Ovary (tissue), 7 donors: ENCODE measurements at regions not wholly inside any gene's neighbourhood (a gene's known extent, or its start where the extent isn't known, plus 50 kb on each side); places are given as distances from the start of the nearest gene placed in this dataset.

ENCODE experiments used
- DNase-seq, 5 donors: peaks; one replicate each; pipeline ENCODE4 v3.0.0-alpha.2; 2019 to 2020
- H3K27ac ChIP-seq, 2 donors: fragments of 200-600 bp; one replicate each; pipeline versions ENCODE4 v1.5.1 to v1.8.0; 2019 to 2022
- H3K27me3 ChIP-seq: fragments of 200-600 bp; one replicate; pipeline ENCODE4 v1.8.0; 2022
- H3K36me3 ChIP-seq: fragments of 200-600 bp; sonication (generic); one replicate; pipeline ENCODE4 v1.5.1; 2019
- H3K4me1 ChIP-seq: one replicate; pipeline ENCODE4 v1.8.1; 2013; ENCODE audit warnings: mild to moderate bottlenecking, moderate library complexity; ENCODE audit not compliant: insufficient read depth
- H3K4me3 ChIP-seq: fragments of 200-600 bp; sonication (generic); one replicate; pipeline ENCODE4 v1.5.1; 2017
- H3K9me3 ChIP-seq, 2 donors: fragments of 200-600 bp in 1 of 2; sonication (generic) in 1 of 2; one replicate each; pipeline versions ENCODE4 v1.5.1 to v1.8.1; 2013 to 2019; ENCODE audit warnings: mild to moderate bottlenecking in 1 of 2, moderate library complexity in 1 of 2
- CTCF ChIP-seq, 3 donors: fragments of 450-650 bp in 2 of 3; fragments of 200-600 bp in 1 of 3; IDR thresholded peaks; one replicate each; pipeline versions ENCODE4 v1.5.1 to v1.8.0; 2016 to 2022; ENCODE audit warnings: antibody characterized with exemption in 3 of 3, mild to moderate bottlenecking in 1 of 3
- EP300 ChIP-seq: sonication (generic); formaldehyde crosslinking; IDR thresholded peaks from one replicate; pipeline ENCODE4 v1.6.1; 2017; ENCODE audit warnings: antibody characterized with exemption
- POLR2A ChIP-seq: fragments of 450-650 bp; IDR thresholded peaks from one replicate; pipeline ENCODE4 v1.6.1; 2017; ENCODE audit warnings: antibody characterized with exemption, mild to moderate bottlenecking, moderate library complexity
- WGBS, 3 donors: extraction: QIAGEN DNeasy Blood & Tissue Kit in 1 of 3; methylation state at CpG; one replicate each; pipeline versions ENCODE4 v1.1.5 to v1.1.7; 2013 to 2017; 5-methylcytosine and 5-hydroxymethylcytosine counted together
- intact Hi-C, 4 donors: fragments of 100-400 bp; cut with DNase I; formaldehyde crosslinking; loops; one replicate each; pipeline versions ENCODE4 v1.11.0 to v1.15.1; 2022 to 2023
- donor health status: DM: no; HTN: no; CAD: no; lungs with moderate emphysema.
- donor health status: DM: no; HTN: no; CAD: no.
- donor health status: Bipolar disorder and iron deficiency.
- donor health status: DM: no; HTN: no; CAD: no.
- donor health status: DM: yes; HTN: yes; CAD: no.

GRCh38 chr12:31906557-31907301, 52.5 kb upstream of the RESF1 start:
- 90 to 95% (median 92%) methylated on average over 4 of the region's 4 CpGs for WGBS, 3 donors
- H3K27ac ChIP-seq: no peak overlapping the region
- H3K4me1 ChIP-seq: no peaks in the 10 kb centered on the region
- H3K4me3 ChIP-seq: no peak overlapping the region
- DNase-seq: no peak
- intact Hi-C loops: no loop called here
- H3K9me3 ChIP-seq: peaks cover 0 to 2% of the 10 kb centered on the region in 2 donors
- TF ChIP-seq EP300: no peak
- no peak for TF ChIP-seq CTCF (IDR thresholded peaks at IDR 0.05)
- TF ChIP-seq POLR2A: no peak
- H3K27me3 ChIP-seq: no peaks in the 10 kb centered on the region
- no peaks in the 10 kb centered on the region for H3K36me3 ChIP-seq

- no peaks in the 10 kb centered on the region for H3K4me1 ChIP-seq
- no peaks in the 10 kb centered on the region for H3K27me3 ChIP-seq
- 57 to 90% (median 77%) methylated on average over 3 of the region's 3 CpGs for WGBS, 3 donors
- no peak overlapping the region for H3K27ac ChIP-seq
- intact Hi-C loops: no loop called here
- no peak overlapping the region for H3K4me3 ChIP-seq
- H3K36me3 ChIP-seq: no peaks in the 10 kb centered on the region
- DNase-seq: no peak
- no peaks in the 10 kb centered on the region for H3K9me3 ChIP-seq
- TF ChIP-seq CTCF (IDR thresholded peaks at IDR 0.05): no peak
- no peak for TF ChIP-seq POLR2A
- no peak for TF ChIP-seq EP300
Observed at GRCh38 chr12:31903025-31903424, 56.2 kb upstream of the RESF1 start.

DNA sequence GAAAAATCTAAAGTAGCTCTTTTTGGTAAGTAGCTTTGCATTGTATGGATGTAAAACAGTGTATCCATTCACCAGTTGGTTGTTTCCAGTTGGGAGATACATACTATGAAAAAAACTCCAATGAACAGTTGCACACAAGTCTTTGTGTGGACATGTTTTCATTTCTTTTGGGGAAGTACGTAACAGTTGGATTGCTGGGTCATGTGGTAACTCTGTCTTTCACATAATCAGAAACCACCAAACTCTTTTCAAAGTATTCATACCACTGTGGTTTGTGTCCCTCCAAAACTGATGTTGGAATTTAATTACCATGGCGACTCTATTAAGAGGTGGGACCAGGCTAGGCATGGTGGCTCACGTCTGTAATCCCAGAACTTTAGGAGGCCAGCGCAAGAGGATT, 58.9 kb upstream of the RESF1 start:
- TF ChIP-seq CTCF (IDR thresholded peaks at IDR 0.05): no peak
- TF ChIP-seq POLR2A: no peak
- TF ChIP-seq EP300: no peak
- intact Hi-C loops: no loop called here
- Histone ChIP-seq H3K9me3 (no peaks in the 10 kb centered on the region), H3K4me3 (no peak overlapping the region), H3K4me1 (peaks cover 8% of the 10 kb centered on the region), H3K27me3 (no peaks in the 10 kb centered on the region), H3K27ac (no peak overlapping the region), H3K36me3 (no peaks in the 10 kb centered on the region)
- 95 to 98% (median 95%) methylated on average over 4 of the region's 4 CpGs for WGBS, 3 donors
- no peak for DNase-seq

- Histone ChIP-seq H3K4me3 (no peak overlapping the region), H3K9me3 (no peaks in the 10 kb centered on the region), H3K36me3 (no peaks in the 10 kb centered on the region), H3K27me3 (no peaks in the 10 kb centered on the region), H3K4me1 (peaks cover 8% of the 10 kb centered on the region), H3K27ac (no peak overlapping the region)
- no peak for TF ChIP-seq POLR2A
- TF ChIP-seq CTCF (IDR thresholded peaks at IDR 0.05): no peak
- TF ChIP-seq EP300: no peak
- intact Hi-C loops: no loop called here
- DNase-seq: no peak
- 75 to 92% (median 84%) methylated on average over 2 of the region's 2 CpGs for whole genome bisulfite sequencing, 3 donors
Observed at GRCh38 chr12:31899109-31899508, 60.1 kb upstream of the RESF1 start.
